NCI-H82 treated with DMSO at 0.1 percent for 48 hours (cell line): ENCODE measurements at regions not wholly inside any gene's neighbourhood (a gene's known extent, or its start where the extent isn't known, plus 50 kb on each side); places are given as distances from the start of the nearest gene placed in this dataset.
A peak's percentile ranks its signal among the peaks of the same experiment; 100 is the strongest.
"Not testable (repeated sequence)": the region's sequence is repeated elsewhere in the genome, so short reads cannot be mapped to it uniquely, and the experiment has no call there.

ENCODE experiments used
- DNase-seq: peaks from one replicate; lab custom pipeline; 2025; ENCODE audit not compliant: unreplicated experiment; lab: John Stamatoyannopoulos, UW

DNA sequence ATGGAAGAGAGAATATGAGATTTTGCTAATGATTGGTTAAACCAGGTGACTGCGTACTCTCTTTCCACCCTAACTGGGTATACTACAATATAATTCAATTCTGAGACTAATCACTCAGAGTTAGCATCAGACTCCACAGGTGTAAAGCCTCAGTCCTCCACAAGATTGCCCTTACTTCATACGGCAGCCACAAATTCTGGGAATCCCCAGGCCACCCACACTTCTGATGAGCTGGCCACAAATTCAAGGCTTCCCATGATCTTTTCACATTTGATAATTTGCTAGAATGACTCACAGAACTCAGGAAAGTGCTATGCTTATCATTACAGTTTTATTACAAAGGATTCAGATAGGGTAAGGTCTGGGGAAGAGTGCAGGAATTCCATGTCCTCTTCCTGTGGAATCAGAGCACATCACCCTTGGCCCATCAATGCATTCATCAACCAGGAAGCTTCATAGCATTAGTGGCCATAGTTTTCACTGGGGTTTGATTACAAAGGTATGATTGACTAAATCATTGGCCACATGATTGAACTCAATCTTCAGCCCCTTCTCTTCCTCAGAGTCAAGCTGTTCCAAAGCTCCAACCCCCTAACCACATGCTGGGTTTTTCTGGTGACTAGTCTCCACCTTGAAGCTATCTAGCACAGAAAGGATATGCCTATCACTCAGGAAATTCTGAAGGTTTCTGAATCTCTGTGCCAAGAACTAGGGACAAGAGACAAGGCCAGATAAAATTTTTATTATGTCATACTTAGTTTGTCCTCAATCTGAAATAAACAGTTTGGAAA, 131.7 kb downstream of the HHIPL2 start:
- no peak for DNase-seq

- DNase-seq: no peak
Observed at GRCh38 chr1:222415441-222415840, 132.5 kb downstream of the HHIPL2 start.

DNA sequence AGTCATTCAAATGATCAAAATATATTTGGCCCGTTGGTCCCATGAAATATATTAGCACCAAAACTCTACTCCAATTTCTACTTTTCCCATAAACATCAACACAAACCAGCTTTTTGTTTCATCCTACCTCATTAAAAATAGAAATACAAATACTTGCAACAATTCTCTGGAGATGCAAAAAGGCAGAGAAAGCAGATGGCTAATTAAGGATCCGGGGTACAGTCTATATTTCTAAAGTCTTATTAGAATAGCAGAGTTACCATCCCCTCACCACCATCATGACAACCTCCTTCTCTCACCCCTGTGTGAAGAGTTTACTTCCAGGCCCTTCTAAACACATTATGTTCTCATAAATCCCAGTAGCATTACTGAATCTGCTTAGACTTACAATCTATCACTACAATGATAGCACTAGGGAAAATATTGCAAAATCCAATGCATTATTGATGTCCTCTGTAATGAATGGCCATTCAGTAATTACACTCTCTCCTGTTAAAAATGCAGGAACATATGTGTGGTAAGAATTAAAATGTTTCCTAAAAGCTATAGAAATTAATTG, 133.8 kb downstream of the HHIPL2 start:
- no peak for DNase-seq

- no peak for DNase-seq
Observed at GRCh38 chr1:222413436-222413835, 134.5 kb downstream of the HHIPL2 start.

GRCh38 chr1:222404710-222405109, 143.2 kb downstream of the HHIPL2 start:
- no peak for DNase-seq

DNA sequence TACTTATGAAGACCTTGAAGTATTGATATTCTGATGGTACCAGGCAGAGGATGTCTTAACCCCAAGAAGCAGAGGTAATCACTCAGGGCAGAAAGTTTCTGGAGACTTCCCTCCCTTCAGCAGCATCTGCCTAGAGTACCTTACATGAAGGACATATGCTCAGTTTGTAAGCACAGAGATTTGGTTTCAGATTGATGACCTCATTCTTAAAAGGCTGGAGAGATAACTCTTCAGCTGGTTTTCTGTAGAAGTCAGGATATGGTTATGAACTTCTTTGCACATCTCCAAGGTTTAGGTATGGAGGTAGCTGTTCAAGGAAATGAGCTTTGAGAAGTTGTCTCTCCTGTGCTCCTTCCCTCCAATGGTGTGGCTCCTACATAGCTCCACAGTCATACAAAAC, 148.7 kb downstream of the HHIPL2 start:
- DNase-seq: no peak

GRCh38 chr1:222394224-222394623, 153.7 kb downstream of the HHIPL2 start:
- DNase-seq: no peak

- DNase-seq: no peak
Observed at GRCh38 chr1:222392556-222392955, 155.3 kb downstream of the HHIPL2 start.

DNA sequence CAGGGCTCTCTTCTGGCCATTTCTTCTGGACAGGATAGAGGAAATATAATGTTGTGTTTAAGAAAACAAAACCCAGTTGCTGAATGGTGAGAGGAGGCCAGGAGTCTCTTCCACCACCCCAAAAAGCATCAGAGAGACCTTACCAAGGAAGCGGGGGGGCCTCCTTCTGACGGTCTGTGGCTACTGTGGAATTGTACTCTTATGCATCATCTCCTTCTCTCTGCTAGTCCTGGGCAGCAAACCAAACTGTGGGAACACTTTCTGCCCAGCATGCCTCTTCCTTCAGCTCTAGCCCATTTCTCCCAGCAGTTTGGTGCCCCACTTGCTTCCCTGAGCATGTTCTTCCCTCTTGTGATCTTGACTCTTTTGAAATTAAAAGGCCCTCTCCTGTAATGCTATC, 157.7 kb downstream of the HHIPL2 start:
- DNase-seq: no peak

DNA sequence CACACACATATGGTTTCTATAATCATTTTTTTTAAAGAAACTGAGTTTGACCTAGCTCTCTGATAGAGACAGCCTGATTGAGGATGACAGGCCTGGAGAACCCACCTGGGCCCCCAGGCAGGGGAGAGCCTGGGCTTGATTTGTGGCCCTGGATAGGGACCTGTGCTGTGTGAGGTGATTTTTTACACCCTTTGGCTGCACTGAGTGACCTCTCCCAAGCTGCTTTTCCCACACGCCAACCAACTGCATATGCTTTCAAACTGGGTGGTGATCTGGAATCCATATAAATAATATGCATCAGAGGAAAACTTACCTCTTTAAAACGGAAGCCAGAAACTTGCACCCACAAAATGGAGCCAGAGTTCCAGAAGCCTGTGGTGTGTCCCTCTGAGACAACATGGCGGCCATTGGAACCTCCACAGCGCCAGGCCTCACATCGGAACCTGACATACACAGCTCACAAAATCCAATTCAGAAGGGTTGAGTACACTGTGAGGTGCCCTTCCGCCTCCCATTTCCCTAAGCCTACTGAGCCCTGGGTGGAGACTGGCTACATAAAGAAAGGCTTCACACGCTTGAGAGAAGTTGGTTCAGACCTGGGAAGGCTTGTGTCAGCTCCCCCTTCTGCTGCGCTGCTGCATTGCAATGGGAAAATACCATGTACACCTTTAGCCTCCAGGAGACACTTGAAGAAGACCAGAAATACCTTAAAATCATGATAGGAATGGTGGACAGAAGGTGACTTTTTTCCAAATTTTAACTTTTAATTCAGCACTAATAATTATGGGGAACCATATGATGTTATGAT, 160.7 kb downstream of the HHIPL2 start:
- peak; percentile 3 for DNase-seq

GRCh38 chr1:222385955-222386354, 161.9 kb downstream of the HHIPL2 start:
- no peak for DNase-seq

DNA sequence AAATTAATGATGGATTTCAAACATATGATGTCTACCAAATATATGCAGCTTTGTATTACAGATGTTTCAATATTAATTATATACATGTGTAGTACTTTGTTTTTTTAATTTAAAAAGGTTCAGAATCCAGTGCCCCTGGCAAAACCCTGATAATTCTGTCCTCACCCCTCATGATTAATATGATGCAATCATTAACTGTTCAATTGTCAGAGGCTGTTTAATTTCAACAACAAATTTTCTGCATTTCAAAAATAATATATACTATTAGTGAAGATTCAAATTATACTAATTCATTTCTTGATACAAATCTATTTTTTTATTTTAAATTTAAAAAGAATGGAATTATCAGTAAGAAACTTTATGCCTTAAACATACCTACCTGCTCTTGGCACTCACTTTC, 162.6 kb downstream of the HHIPL2 start:
- no peak for DNase-seq

- DNase-seq: no peak
Observed at GRCh38 chr1:222384531-222384930, 163.4 kb downstream of the HHIPL2 start.

DNA sequence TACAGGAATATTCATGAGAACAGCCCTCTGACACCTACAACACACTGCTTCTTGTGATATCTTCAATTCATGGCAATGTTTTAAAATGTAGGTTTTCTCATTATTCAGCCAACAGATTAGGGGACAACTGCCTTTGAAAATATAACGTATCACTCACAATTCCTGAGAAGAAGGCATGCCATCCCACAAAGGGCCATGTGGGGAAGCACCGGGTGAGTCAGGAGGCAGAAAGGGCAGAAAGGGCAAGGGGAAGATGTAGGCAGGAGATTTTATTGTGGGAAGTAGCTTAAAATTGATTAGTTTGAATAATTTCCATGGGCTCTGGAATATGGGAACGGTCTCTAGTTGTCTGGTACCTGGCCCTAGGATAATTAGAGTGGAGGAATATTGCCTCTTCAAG, 165.7 kb downstream of the HHIPL2 start:
- DNase-seq: no peak

DNA sequence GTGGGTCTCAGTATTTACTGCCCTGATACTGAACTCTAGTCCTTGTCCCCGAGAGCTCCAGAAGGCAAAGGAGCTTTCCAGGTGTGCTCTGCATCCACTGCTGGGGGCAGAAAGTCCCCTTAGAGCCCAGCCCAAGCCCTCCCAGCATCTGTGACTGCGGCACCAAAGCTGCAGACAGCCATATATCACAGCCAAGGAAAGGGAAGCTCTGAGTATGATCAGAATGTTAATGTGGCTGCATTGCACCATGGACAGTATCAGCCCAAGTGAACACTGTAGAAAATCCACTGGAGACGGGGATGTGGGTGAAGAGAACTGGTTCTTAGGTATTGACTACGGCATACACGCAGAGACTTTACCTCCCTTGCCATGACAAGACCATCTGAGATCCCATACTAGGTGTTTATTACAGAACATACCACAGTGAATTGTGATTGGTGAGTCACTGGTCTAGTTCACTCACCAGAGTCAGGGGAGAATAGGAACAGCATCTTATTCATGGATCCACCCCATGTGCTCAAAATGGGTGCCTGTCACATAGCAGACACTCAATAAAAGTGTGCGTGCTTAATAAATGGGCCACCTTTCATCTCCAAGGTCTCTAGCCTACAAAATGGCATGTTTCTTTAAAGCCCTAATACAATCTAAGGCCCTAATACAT, 170.3 kb downstream of the HHIPL2 start:
- no peak for DNase-seq

GRCh38 chr1:222376791-222377190, 171.1 kb downstream of the HHIPL2 start:
- not testable (repeated sequence) for DNase-seq

DNA sequence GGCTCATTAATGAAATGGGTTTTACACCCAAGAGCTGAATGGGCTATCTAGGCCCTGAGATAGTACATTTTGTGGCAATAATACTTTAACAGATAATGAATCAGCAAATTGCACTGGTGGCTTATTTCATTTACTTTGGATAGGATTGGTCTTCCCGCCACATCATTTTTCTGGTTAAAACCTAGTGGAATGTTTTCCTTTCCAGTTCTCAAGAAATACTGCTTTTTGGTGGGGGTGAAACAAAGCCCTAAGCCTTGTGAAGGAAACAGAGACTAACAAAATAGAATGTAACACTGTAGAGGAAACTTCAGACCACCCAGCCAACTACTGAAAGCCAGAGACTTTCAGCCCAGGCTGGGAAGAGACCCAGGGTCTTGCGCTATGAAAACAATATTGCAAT, 172.2 kb downstream of the HHIPL2 start:
- DNase-seq: no peak

DNA sequence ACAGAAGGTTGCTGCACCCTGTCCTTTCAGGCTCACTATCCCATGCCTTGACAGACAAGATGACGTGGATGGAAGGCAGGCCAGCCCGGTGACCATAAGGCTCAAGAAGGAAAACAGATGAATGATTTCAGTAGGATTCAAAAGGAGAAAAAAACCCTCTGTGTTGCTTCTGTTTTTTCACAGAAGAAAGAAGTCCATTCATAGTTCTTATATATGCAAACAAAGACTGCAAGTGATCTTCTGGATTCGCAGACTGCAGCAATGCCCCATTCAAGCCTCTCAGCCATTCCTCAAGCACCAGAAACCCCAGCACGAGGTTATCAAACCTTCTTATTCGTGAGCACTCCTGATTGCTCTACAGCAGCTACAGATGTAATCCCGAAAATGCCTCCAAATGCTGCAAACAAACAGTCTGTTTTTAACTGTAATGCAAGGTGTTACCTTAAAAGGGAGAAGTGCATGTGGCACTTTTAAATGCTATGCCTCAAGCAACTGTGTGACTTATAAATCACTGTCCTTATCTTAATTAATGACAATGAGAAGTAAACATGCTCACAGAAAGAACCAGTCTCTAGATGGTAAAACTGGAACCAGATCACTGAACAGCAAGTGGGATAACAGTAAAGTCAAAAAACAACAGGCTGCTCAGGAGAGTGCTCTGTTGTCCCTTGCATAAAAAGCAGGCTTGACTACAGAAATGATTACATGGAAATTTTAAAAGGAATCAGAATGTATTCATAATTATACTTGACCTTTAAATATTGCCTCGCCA, 173.9 kb downstream of the HHIPL2 start:
- DNase-seq: no peak

- no peak for DNase-seq
Observed at GRCh38 chr1:222373216-222373615, 174.7 kb downstream of the HHIPL2 start.

DNA sequence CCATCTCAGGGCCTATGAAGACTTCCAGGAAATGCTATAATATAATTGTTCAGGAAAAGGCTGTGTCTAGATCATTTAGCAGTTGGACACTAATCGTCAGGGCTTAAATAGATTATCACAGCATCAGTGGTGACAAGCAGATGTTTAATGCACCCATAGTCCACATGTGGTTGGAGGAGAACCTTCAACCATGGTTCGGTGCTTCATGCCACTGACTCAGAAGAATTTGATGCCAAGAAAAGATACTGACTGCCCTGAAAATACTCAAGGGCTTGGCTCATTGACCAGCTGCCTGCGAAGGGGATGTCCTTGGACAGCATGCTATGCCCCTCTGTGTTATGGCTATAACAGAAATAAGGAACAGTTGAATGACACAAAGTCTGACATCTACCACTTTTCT, 175.7 kb downstream of the HHIPL2 start:
- DNase-seq: peak; percentile 10
